Prostate gland (tissue), 2 donors: ENCODE measurements at regions not wholly inside any gene's neighbourhood (a gene's known extent, or its start where the extent isn't known, plus 50 kb on each side); places are given as distances from the start of the nearest gene placed in this dataset.

Experiments used
- POLR2A ChIP-seq: fragments of 450-650 bp; IDR thresholded peaks from one replicate; pipeline ENCODE4 v1.6.1; 2016; ENCODE audit warnings: antibody characterized with exemption, mild to moderate bottlenecking
- POLR2AphosphoS5 ChIP-seq: sonication (generic); formaldehyde crosslinking; IDR thresholded peaks from one replicate; pipeline ENCODE4 v1.6.1; 2017; ENCODE audit warnings: antibody characterized with exemption
- TF ChIP-seq, protein P1 (sequence below), 4 experiments: fragments of 200-600 bp in 2 of 4; fragments of 450-650 bp in 2 of 4; sonication (generic) in 2 of 4; IDR thresholded peaks; 1 replicate in 3 of 4; 2 replicates in 1 of 4; pipeline ENCODE4 v1.5.1; 2016 to 2019; ENCODE audit warnings: antibody characterized with exemption in 4 of 4, mild to moderate bottlenecking in 2 of 4, moderate library complexity in 2 of 4

- TF ChIP-seq, protein P1, sequence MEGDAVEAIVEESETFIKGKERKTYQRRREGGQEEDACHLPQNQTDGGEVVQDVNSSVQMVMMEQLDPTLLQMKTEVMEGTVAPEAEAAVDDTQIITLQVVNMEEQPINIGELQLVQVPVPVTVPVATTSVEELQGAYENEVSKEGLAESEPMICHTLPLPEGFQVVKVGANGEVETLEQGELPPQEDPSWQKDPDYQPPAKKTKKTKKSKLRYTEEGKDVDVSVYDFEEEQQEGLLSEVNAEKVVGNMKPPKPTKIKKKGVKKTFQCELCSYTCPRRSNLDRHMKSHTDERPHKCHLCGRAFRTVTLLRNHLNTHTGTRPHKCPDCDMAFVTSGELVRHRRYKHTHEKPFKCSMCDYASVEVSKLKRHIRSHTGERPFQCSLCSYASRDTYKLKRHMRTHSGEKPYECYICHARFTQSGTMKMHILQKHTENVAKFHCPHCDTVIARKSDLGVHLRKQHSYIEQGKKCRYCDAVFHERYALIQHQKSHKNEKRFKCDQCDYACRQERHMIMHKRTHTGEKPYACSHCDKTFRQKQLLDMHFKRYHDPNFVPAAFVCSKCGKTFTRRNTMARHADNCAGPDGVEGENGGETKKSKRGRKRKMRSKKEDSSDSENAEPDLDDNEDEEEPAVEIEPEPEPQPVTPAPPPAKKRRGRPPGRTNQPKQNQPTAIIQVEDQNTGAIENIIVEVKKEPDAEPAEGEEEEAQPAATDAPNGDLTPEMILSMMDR (IDR thresholded peaks at IDR 0.05) = no peak
- no peak for TF ChIP-seq POLR2A
- no peak for TF ChIP-seq POLR2AphosphoS5
These were observed 89.0 kb upstream of the TOP1 start for GRCh38 chr20:40939667-40940066.
